Heart right ventricle (tissue), 16 donors: ENCODE measurements at regions not wholly inside any gene's neighbourhood (a gene's known extent, or its start where the extent isn't known, plus 50 kb on each side); places are given as distances from the start of the nearest gene placed in this dataset.

ENCODE experiments used
- ATAC-seq, 8 donors: fragments of 200-7000 bp; cut with Tn5 transposase; one replicate each; pipeline ENCODE4 v1.9.1; 2020; ENCODE audit warnings: mild to moderate bottlenecking in 8 of 8, moderate library complexity in 8 of 8, moderate number of reproducible peaks in 1 of 8
- DNase-seq, 2 donors: peaks; one replicate each; pipeline ENCODE4 v3.0.0-alpha.2; 2020
- H3K27ac ChIP-seq, 10 donors: fragments of 200-600 bp; sonication (generic) in 2 of 10; one replicate each; pipeline versions ENCODE4 v1.5.0 to v1.8.0; 2020 to 2022; ENCODE audit warnings: mild to moderate bottlenecking in 3 of 10
- H3K27me3 ChIP-seq, 7 donors: fragments of 200-600 bp; one replicate each; pipeline ENCODE4 v1.8.0; 2021 to 2022; ENCODE audit warnings: mild to moderate bottlenecking in 2 of 7
- H3K36me3 ChIP-seq, 9 donors: fragments of 200-600 bp; sonication (generic) in 1 of 9; one replicate each; pipeline versions ENCODE4 v1.5.0 to v1.8.0; 2020 to 2022; ENCODE audit warnings: mild to moderate bottlenecking in 2 of 9
- H3K4me1 ChIP-seq, 9 donors: fragments of 200-600 bp; sonication (generic) in 1 of 9; one replicate each; pipeline versions ENCODE4 v1.5.0 to v1.8.0; 2020 to 2022; ENCODE audit warnings: mild to moderate bottlenecking in 4 of 9
- H3K4me3 ChIP-seq, 10 donors: fragments of 200-600 bp; sonication (generic) in 2 of 10; one replicate each; pipeline versions ENCODE4 v1.5.0 to v1.8.0; 2020 to 2022; ENCODE audit warnings: mild to moderate bottlenecking in 7 of 10, moderate library complexity in 2 of 10
- H3K9me3 ChIP-seq, 11 donors: fragments of 200-600 bp in 10 of 11; sonication (generic) in 2 of 11; one replicate each; pipeline versions ENCODE4 v1.5.0 to v1.8.0; 2013 to 2022; ENCODE audit warnings: mild to moderate bottlenecking in 2 of 11, control low read depth in 1 of 11, moderate library complexity in 1 of 11
- WGBS, 2 donors: extraction: QIAGEN DNeasy Blood & Tissue Kit; methylation state at CpG; one replicate each; pipeline ENCODE4 v1.1.7; 2013; ENCODE audit warnings: inconsistent platforms in 1 of 2; 5-methylcytosine and 5-hydroxymethylcytosine counted together
- intact Hi-C, 10 donors: fragments of 100-400 bp; cut with DNase I; formaldehyde crosslinking; loops; one replicate each; pipeline versions ENCODE4 v1.11.1 to v1.14.2; 2022
- TF ChIP-seq, protein P1 (sequence below), 9 donors: fragments of 200-600 bp; sonication (generic) in 2 of 9; IDR thresholded peaks; one replicate each; pipeline versions ENCODE4 v1.5.0 to v1.8.0; 2021 to 2022; ENCODE audit warnings: antibody characterized with exemption in 9 of 9, mild to moderate bottlenecking in 5 of 9, moderate library complexity in 1 of 9
- donor health status: Arrhythmogenic right ventricular cardiomyopathy.
- donor health status: ischemic (EF 13 %, LVEDD 7.1; RV severe dilation, severe dysfunction).
- donor health status: healthy with polysubstance abuse.
- donor health status: DM: no; HTN: yes; CAD: no.
- donor health status: DM: no; HTN: no; CAD: no.
- donor health status: ischemic (EF 25% LVEDD 6.9; RV normal size, moderate dysfunction).
- donor health status: ischemic (EF 25% LVEDD 5.7; RV mildly dilated, moderate dysfunction).
- donor health status: healthy.
- donor health status: DM: yes; HTN: yes; CAD: no.
- donor health status: Ischemic cardiomyopathy.
- donor health status: ischemic (EF 35%, LVEDD 5.7; RV mildly dilated, moderate dysfunction).
- donor health status: nonischemic (EF 11% LVEDD 7.7; RV severe dilation, severe dysfunction).
- donor health status: DM: yes; HTN: yes; CAD: no.
- donor health status: PGD.
- donor health status: ischemic (EF 29% LVEDD 5.4; RV normal size, mild dysfunction).
- donor health status: nonischemic (EF 23%, LVEDD 6.1; RV moderate dilation, normal function).

- no peak for ATAC-seq
- 62 to 73% methylated on average over 1 of the region's 1 CpG for WGBS, 2 donors
- no peaks in the 10 kb centered on the region for H3K27me3 ChIP-seq
- DNase-seq, result no peak
- H3K9me3 ChIP-seq, result peaks cover 0 to 3% (median 0%) of the 10 kb centered on the region in 11 donors
- H3K4me1 ChIP-seq, result peaks cover 0 to 9% (median 0%) of the 10 kb centered on the region in 9 donors
- intact Hi-C loops, result no loop called here
- TF ChIP-seq, protein P1, sequence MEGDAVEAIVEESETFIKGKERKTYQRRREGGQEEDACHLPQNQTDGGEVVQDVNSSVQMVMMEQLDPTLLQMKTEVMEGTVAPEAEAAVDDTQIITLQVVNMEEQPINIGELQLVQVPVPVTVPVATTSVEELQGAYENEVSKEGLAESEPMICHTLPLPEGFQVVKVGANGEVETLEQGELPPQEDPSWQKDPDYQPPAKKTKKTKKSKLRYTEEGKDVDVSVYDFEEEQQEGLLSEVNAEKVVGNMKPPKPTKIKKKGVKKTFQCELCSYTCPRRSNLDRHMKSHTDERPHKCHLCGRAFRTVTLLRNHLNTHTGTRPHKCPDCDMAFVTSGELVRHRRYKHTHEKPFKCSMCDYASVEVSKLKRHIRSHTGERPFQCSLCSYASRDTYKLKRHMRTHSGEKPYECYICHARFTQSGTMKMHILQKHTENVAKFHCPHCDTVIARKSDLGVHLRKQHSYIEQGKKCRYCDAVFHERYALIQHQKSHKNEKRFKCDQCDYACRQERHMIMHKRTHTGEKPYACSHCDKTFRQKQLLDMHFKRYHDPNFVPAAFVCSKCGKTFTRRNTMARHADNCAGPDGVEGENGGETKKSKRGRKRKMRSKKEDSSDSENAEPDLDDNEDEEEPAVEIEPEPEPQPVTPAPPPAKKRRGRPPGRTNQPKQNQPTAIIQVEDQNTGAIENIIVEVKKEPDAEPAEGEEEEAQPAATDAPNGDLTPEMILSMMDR (IDR thresholded peaks at IDR 0.05), result no peak
- no peaks in the 10 kb centered on the region for H3K36me3 ChIP-seq
- H3K27ac ChIP-seq, result no peak overlapping the region
- no peak overlapping the region for H3K4me3 ChIP-seq
Observed at GRCh38 chr3:63034101-63034500, 158.9 kb upstream of the CADPS start.

DNA sequence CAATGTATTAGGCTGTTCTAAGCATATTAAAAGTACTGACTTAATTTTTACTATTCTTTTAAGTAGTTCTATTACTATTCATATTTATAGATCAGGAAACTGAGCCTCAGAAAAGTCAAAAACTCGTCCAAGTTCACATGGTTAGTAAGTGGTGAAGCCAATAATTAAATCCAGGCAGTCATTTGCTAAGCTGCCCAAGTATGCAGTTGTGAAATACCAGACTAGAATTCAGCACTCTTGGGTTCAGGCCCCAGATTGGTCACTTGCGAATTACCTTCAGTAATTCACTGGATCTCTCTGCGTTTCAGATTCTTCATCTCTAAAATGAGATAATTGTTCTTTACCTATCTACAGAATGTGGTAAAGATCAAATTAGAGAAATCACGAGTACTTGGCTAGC, 161.9 kb upstream of the CADPS start:
- no peak for DNase-seq
- intact Hi-C loops, result no loop called here
- no peaks in the 10 kb centered on the region for H3K36me3 ChIP-seq
- H3K27me3 ChIP-seq, result no peaks in the 10 kb centered on the region
- no peak overlapping the region for H3K4me3 ChIP-seq
- H3K9me3 ChIP-seq, result no peaks in the 10 kb centered on the region
- TF ChIP-seq, protein P1 (IDR thresholded peaks at IDR 0.05), result no peak
- H3K27ac ChIP-seq, result no peak overlapping the region
- no peak for ATAC-seq
- H3K4me1 ChIP-seq, result peaks cover 0 to 9% (median 0%) of the 10 kb centered on the region in 9 donors
- 70 to 77% methylated on average over 4 of the region's 4 CpGs for WGBS, 2 donors

- TF ChIP-seq, protein P1 (IDR thresholded peaks at IDR 0.05), result no peak
- H3K9me3 ChIP-seq, result no peaks in the 10 kb centered on the region
- WGBS, 2 donors, result 77 to 89% methylated on average over 3 of the region's 3 CpGs
Observed at GRCh38 chr3:63042833-63043232, 167.6 kb upstream of the CADPS start.

GRCh38 chr3:63043631-63044030, 168.4 kb upstream of the CADPS start:
- Histone ChIP-seq H3K4me1 (no peaks in the 10 kb centered on the region), H3K9me3 (no peaks in the 10 kb centered on the region), H3K27me3 (no peaks in the 10 kb centered on the region), H3K4me3 (no peak overlapping the region), H3K36me3 (no peaks in the 10 kb centered on the region), H3K27ac (no peak overlapping the region)
- intact Hi-C loops, result no loop called here
- DNase-seq (no peak), ATAC-seq (no peak)
- 63 to 67% methylated on average over 1 of the region's 1 CpG for WGBS, 2 donors
- TF ChIP-seq, protein P1 (IDR thresholded peaks at IDR 0.05), result no peak

More at GRCh38 chr3:63042833-63043232, 167.6 kb upstream of the CADPS start:
- Histone ChIP-seq H3K4me1 (no peaks in the 10 kb centered on the region), H3K4me3 (no peak overlapping the region), H3K27me3 (no peaks in the 10 kb centered on the region), H3K36me3 (no peaks in the 10 kb centered on the region), H3K27ac (no peak overlapping the region)
- intact Hi-C loops, result no loop called here
- ATAC-seq (no peak), DNase-seq (no peak)
